IMR-90 (cell line): ENCODE measurements at regions not wholly inside any gene's neighbourhood (a gene's known extent, or its start where the extent isn't known, plus 50 kb on each side); places are given as distances from the start of the nearest gene placed in this dataset.

Source experiments
- ATAC-seq: fragments of 200-7000 bp; cut with Tn5 transposase; 2 replicates; pipeline ENCODE4 v1.9.1; 2020; ENCODE audit warnings: low read depth, mild to moderate bottlenecking, moderate library complexity
- BruUV-seq: library from RNA; stranded (reverse); fragments of 400-500 nt; replicated peaks from 2 replicates; lab custom pipeline; 2021; lab: Mats Ljungman, UMichigan
- CTCF ChIA-PET: fragments of 300-600 bp; formaldehyde crosslinking; extraction: SDS; loops from one replicate; lab custom pipeline; 2021; ENCODE audit warnings: antibody characterized with exemption; lab: Yijun Ruan, JAX
- POLR2A ChIA-PET: fragments of 300-600 bp; sonication (Branson Sonifier 250); formaldehyde crosslinking; loops from one replicate; lab custom pipeline; 2022; ENCODE audit warnings: antibody characterized with exemption; ENCODE audit not compliant: unreplicated experiment; lab: Charles Lee
- DNase-seq: peaks from one replicate; pipeline ENCODE4 v3.0.0; 2013
- H2AFZ ChIP-seq: replicated peaks from 2 replicates; pipeline ENCODE3; 2013; ENCODE audit warnings: low read length, mild to moderate bottlenecking; ENCODE audit not compliant: poor library complexity
- H2AK5ac ChIP-seq: 2 replicates; pipeline ENCODE4 v1.6.1; 2013; ENCODE audit warnings: low read depth, low read length, inconsistent platforms
- H2AK9ac ChIP-seq: replicated peaks from 2 replicates; pipeline ENCODE3; 2013; ENCODE audit warnings: mild to moderate bottlenecking, low read depth, low read length, moderate library complexity; ENCODE audit not compliant: poor library complexity
- H2BK120ac ChIP-seq: 2 replicates; pipeline ENCODE4 v1.6.1; 2013; ENCODE audit warnings: low read depth, low read length, inconsistent platforms
- H2BK15ac ChIP-seq: 3 replicates; pipeline ENCODE4 v1.6.1; 2013; ENCODE audit warnings: low read depth, low read length, inconsistent platforms
- H2BK20ac ChIP-seq: 2 replicates; pipeline ENCODE4 v1.6.1; 2013; ENCODE audit warnings: low read depth, mild to moderate bottlenecking, inconsistent platforms, low read length, moderate library complexity
- H2BK5ac ChIP-seq: 2 replicates; pipeline ENCODE4 v1.6.1; 2013; ENCODE audit warnings: mild to moderate bottlenecking, low read depth, low read length, inconsistent platforms; ENCODE audit not compliant: poor library complexity, severe bottlenecking
- H3K14ac ChIP-seq: replicated peaks from 2 replicates; pipeline ENCODE4 v1.6.1; 2013; ENCODE audit warnings: low read depth, low read length, inconsistent platforms
- H3K18ac ChIP-seq: 2 replicates; pipeline ENCODE4 v1.6.1; 2013; ENCODE audit warnings: low read depth, low read length, control low read depth
- H3K23ac ChIP-seq: 2 replicates; pipeline ENCODE4 v1.6.1; 2013; ENCODE audit warnings: low read depth, low read length, inconsistent platforms
- H3K27ac ChIP-seq: 2 replicates; pipeline ENCODE4 v1.5.1; 2013; ENCODE audit warnings: mild to moderate bottlenecking, control low read depth, low read length; ENCODE audit not compliant: insufficient read depth
- H3K27me3 ChIP-seq: 2 replicates; pipeline ENCODE4 v1.6.1; 2013; ENCODE audit warnings: low read length; ENCODE audit not compliant: control insufficient read depth, insufficient read depth
- H3K36me3 ChIP-seq: 2 replicates; pipeline ENCODE4 v1.6.1; 2013; ENCODE audit warnings: low read length, mixed read lengths; ENCODE audit not compliant: control insufficient read depth, insufficient read depth
- H3K4ac ChIP-seq: 2 replicates; pipeline ENCODE4 v1.6.1; 2013; ENCODE audit warnings: low read depth, low read length, inconsistent platforms
- H3K4me1 ChIP-seq: 2 replicates; pipeline ENCODE4 v1.6.1; 2013; ENCODE audit warnings: low read length, mixed read lengths; ENCODE audit not compliant: control insufficient read depth, insufficient read depth
- H3K4me2 ChIP-seq: 2 replicates; pipeline ENCODE4 v1.6.1; 2013; ENCODE audit warnings: low read depth, mild to moderate bottlenecking, control low read depth, low read length, moderate library complexity
- H3K4me3 ChIP-seq: 2 replicates; pipeline ENCODE4 v1.5.1; 2013; ENCODE audit warnings: low read depth, mild to moderate bottlenecking, control low read depth, low read length, moderate library complexity; ENCODE audit not compliant: insufficient read depth
- H3K56ac ChIP-seq: 2 replicates; pipeline ENCODE4 v1.6.1; 2013; ENCODE audit warnings: low read length, inconsistent platforms; ENCODE audit not compliant: insufficient read depth; ENCODE audit errors: extremely low read depth
- H3K79me1 ChIP-seq, 2 experiments: 2 replicates each; pipeline ENCODE4 v1.6.1; 2013; ENCODE audit warnings: low read length in 2 of 2, inconsistent platforms in 1 of 2, low read depth in 1 of 2
- H3K9ac ChIP-seq: 2 replicates; pipeline ENCODE4 v1.6.1; 2013; ENCODE audit warnings: low read depth, low read length, control low read depth
- H3K9me1 ChIP-seq: 2 replicates; pipeline ENCODE4 v1.6.1; 2013; ENCODE audit warnings: low read length, inconsistent platforms; ENCODE audit not compliant: insufficient read depth
- H3K9me3 ChIP-seq: 2 replicates; pipeline ENCODE4 v1.6.1; 2013; ENCODE audit warnings: low read length; ENCODE audit not compliant: control insufficient read depth, insufficient read depth
- H4K20me1 ChIP-seq: 2 replicates; pipeline ENCODE4 v1.6.1; 2013; ENCODE audit warnings: low read length, inconsistent platforms; ENCODE audit not compliant: insufficient read depth
- H4K5ac ChIP-seq: 2 replicates; pipeline ENCODE4 v1.6.1; 2013; ENCODE audit warnings: mild to moderate bottlenecking, low read depth, low read length, control low read depth
- H4K8ac ChIP-seq, 2 experiments: 2 replicates each; pipeline ENCODE4 v1.6.1; 2013; ENCODE audit warnings: low read depth in 2 of 2, low read length in 2 of 2, control low read depth in 1 of 2, inconsistent platforms in 1 of 2
- H4K91ac ChIP-seq: 2 replicates; pipeline ENCODE4 v1.6.1; 2013; ENCODE audit warnings: low read depth, low read length, inconsistent platforms; ENCODE audit not compliant: insufficient read depth
- BHLHE40 ChIP-seq: fragments of 150-350 bp; IDR thresholded peaks from 2 replicates; pipeline ENCODE4 v1.6.1; 2016; ENCODE audit warnings: mild to moderate bottlenecking, low read depth, low read length
- CEBPB ChIP-seq: IDR thresholded peaks from 2 replicates; pipeline ENCODE4 v1.6.1; 2012; ENCODE audit warnings: low read depth, low read length, improper control_type of control experiment
- CHD1 ChIP-seq: IDR thresholded peaks from 2 replicates; pipeline ENCODE4 v1.6.1; 2012; ENCODE audit warnings: low read depth, low read length, improper control_type of control experiment
- CTCF ChIP-seq: conservative IDR thresholded peaks from 2 replicates; pipeline ENCODE4 v1.5.1; 2012; ENCODE audit warnings: mild to moderate bottlenecking, low read depth, low read length, improper control_type of control experiment
- ELK1 ChIP-seq: fragments of 150-350 bp; IDR thresholded peaks from 2 replicates; pipeline ENCODE4 v1.6.1; 2016; ENCODE audit warnings: low read depth, mild to moderate bottlenecking, low read length, moderate library complexity, borderline replicate concordance
- FOS ChIP-seq: fragments of 150-350 bp; IDR thresholded peaks from 2 replicates; pipeline ENCODE4 v1.6.1; 2016; ENCODE audit warnings: low read depth, low read length
- MAFK ChIP-seq: IDR thresholded peaks from 2 replicates; pipeline ENCODE4 v1.6.1; 2012; ENCODE audit warnings: low read depth, low read length, improper control_type of control experiment
- MAZ ChIP-seq: IDR thresholded peaks from 2 replicates; pipeline ENCODE4 v1.6.1; 2012; ENCODE audit warnings: low read depth, mild to moderate bottlenecking, low read length, improper control_type of control experiment, moderate library complexity, borderline replicate concordance
- MXI1 ChIP-seq: IDR thresholded peaks from 2 replicates; pipeline ENCODE4 v1.6.1; 2012; ENCODE audit warnings: low read depth, mild to moderate bottlenecking, low read length, moderate library complexity, borderline replicate concordance
- NFE2L2 ChIP-seq: fragments of 150-350 bp; IDR thresholded peaks from 2 replicates; pipeline ENCODE4 v1.6.1; 2016; ENCODE audit warnings: low read depth, mild to moderate bottlenecking, low read length
- POLR2A ChIP-seq: IDR thresholded peaks from 2 replicates; pipeline ENCODE4 v1.6.1; 2012; ENCODE audit warnings: mild to moderate bottlenecking, low read depth, low read length
- RAD21 ChIP-seq: IDR thresholded peaks from 2 replicates; pipeline ENCODE4 v1.6.1; 2012; ENCODE audit warnings: low read length, improper control_type of control experiment
- RCOR1 ChIP-seq: IDR thresholded peaks from 2 replicates; pipeline ENCODE4 v1.6.1; 2012; ENCODE audit warnings: mild to moderate bottlenecking, low read length, improper control_type of control experiment; ENCODE audit not compliant: insufficient replicate concordance
- RFX5 ChIP-seq: IDR thresholded peaks from 2 replicates; pipeline ENCODE4 v1.8.0; 2012; ENCODE audit warnings: low read depth, mild to moderate bottlenecking, low read length, moderate library complexity
- SMC3 ChIP-seq: fragments of 150-350 bp; IDR thresholded peaks from 2 replicates; pipeline ENCODE4 v1.6.1; 2016; ENCODE audit warnings: low read depth, mild to moderate bottlenecking, antibody characterized with exemption, low read length, moderate library complexity
- USF2 ChIP-seq: fragments of 150-350 bp; IDR thresholded peaks from 2 replicates; pipeline ENCODE4 v1.6.1; 2017; ENCODE audit warnings: mild to moderate bottlenecking, antibody characterized with exemption, low read length, low read depth
- WGBS, 2 experiments: methylation state at CpG; one replicate each; pipeline versions ENCODE4 v1.1.5 to v1.1.7; 2013; ENCODE audit warnings: missing lambda C conversion rate in 2 of 2; ENCODE audit not compliant: insufficient read length in 1 of 2; ENCODE audit errors: extremely low coverage in 2 of 2; 5-methylcytosine and 5-hydroxymethylcytosine counted together
- dilution Hi-C: fragments of 300-500 bp; cut with HindIII; formaldehyde crosslinking; loops from one replicate; pipeline ENCODE4 v1.14.3; 2018; ENCODE audit warnings: low sequenced_read_pairs; ENCODE audit not compliant: unreplicated experiment
- in situ Hi-C: fragments of 300-500 bp; cut with MboI; formaldehyde crosslinking; loops from 3 replicates; pipeline ENCODE4 v1.14.3; 2019; ENCODE audit warnings: low sequenced_read_pairs, inconsistent platforms, mixed read lengths
- intact Hi-C: fragments of 100-400 bp; cut with micrococcal nuclease; formaldehyde crosslinking; loops from 2 replicates; pipeline ENCODE4 v1.10.0; 2022

- H3K9ac ChIP-seq: no peak overlapping the region
- H3K23ac ChIP-seq: no peak overlapping the region; the same call in 1 of the 2 replicates
- no peak overlapping the region for H3K18ac ChIP-seq
- H3K27me3 ChIP-seq: peaks cover 21% of the 10 kb centered on the region
- H2AK9ac ChIP-seq: no peak overlapping the region
- 20% methylated on average over 1 of the region's 5 CpGs; no CpG with 5 or more reads in 1 of the 2 experiments for WGBS, 2 experiments
- in situ Hi-C loops (no loop called here), dilution Hi-C loops (no loop called here), intact Hi-C loops (no loop called here)
- no peak overlapping the region for H3K4ac ChIP-seq
- no peak overlapping the region for H2AFZ ChIP-seq
- no peak overlapping the region for H2BK20ac ChIP-seq
- ChIA-PET POLR2A (no interaction called here), CTCF (no interaction called here)
- no peak overlapping the region for H2AK5ac ChIP-seq
- no peaks in the 10 kb centered on the region for H4K20me1 ChIP-seq
- no peaks in the 10 kb centered on the region for H3K9me3 ChIP-seq
- no peak overlapping the region for H2BK15ac ChIP-seq
- no peaks in the 10 kb centered on the region for H3K4me1 ChIP-seq
- ATAC-seq (peak; percentile 29; the same call in 1 of the 2 replicates), DNase-seq (no peak)
- H3K9me1 ChIP-seq: no peaks in the 10 kb centered on the region
- H2BK120ac ChIP-seq: no peak overlapping the region
- no peak overlapping the region for H2BK5ac ChIP-seq
- no peak overlapping the region for H4K91ac ChIP-seq
- no peak overlapping the region for H3K4me2 ChIP-seq
- TF ChIP-seq ELK1 (no peak), BHLHE40 (no peak), MAZ (no peak), RCOR1 (no peak), CHD1 (no peak), CEBPB (no peak), RAD21 (no peak), RFX5 (no peak), USF2 (no peak), MAFK (no peak), POLR2A (no peak), CTCF (no peak), SMC3 (no peak), FOS (no peak), MXI1 (no peak), NFE2L2 (no peak)
- H3K27ac ChIP-seq: no peak overlapping the region
- H3K79me1 ChIP-seq: no peaks in the 10 kb centered on the region
- H3K56ac ChIP-seq: no peak overlapping the region
- no peak overlapping the region for H4K5ac ChIP-seq
- no peaks in the 10 kb centered on the region for H3K36me3 ChIP-seq
- no peak overlapping the region for H3K4me3 ChIP-seq
- no peak overlapping the region for H4K8ac ChIP-seq
- no TSS peak for BruUV-seq
- no peak overlapping the region for H3K14ac ChIP-seq
Observed at GRCh38 chr2:126995621-126996377, 97.1 kb downstream of the TEX51 start.
